Sciatic nerve (tissue), 2 donors: ENCODE measurements at regions not wholly inside any gene's neighbourhood (a gene's known extent, or its start where the extent isn't known, plus 50 kb on each side); places are given as distances from the start of the nearest gene placed in this dataset.

Experiments used
- ATAC-seq: fragments of 200-7000 bp; cut with Tn5 transposase; one replicate; pipeline ENCODE4 v1.9.1; 2020; ENCODE audit warnings: mild to moderate bottlenecking, moderate library complexity
- DNase-seq: peaks from one replicate; pipeline ENCODE4 v3.0.0-alpha.2; 2020; ENCODE audit warnings: low spot score
- intact Hi-C: fragments of 100-400 bp; cut with DNase I; formaldehyde crosslinking; loops from one replicate; pipeline ENCODE4 v1.14.2; 2022
- donor health status: DM: no; HTN: no; CAD: no.
- donor health status: DM: no; HTN: no; CAD: no.

DNA sequence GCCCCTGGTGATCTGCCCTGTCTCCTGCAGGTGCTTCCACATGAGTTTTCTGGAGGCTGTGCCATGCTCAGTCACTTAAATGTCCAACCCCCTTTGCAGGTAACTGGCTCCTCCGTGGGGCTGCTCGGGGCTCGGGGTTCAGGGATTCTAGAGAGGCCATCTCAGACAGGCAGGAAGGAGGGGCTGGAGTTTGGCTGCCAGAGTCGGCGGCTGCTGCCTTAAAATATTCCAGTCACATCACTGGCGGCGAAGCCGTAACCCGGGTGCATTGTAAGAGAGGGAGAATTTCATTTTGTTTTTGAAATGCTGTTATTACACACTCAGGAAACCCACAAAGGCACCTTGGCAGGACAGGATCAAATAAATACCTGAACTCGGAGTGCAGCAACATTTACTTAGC lies 212.9 kb upstream of the PMEPA1 start:
- DNase-seq, result no peak
- intact Hi-C loops, result no loop called here
- no peak for ATAC-seq

DNA sequence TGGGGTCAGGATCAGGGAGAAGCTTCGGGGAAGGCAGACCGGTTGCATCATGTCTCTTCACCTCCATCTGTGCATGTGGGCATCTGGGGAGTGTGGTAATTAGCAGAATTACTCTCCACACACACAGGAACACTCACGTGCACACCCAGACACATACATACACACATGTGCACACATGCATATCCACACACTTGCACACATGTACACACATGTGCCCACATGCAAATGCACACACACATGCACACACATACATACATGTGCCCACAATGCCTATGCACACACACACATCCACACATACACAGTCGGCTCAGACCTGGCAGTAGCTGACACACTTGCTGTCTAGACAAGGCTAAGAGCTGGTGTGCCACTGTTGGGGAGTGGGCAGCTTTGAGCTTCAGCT lies 212.3 kb upstream of the PMEPA1 start:
- ATAC-seq (no peak), DNase-seq (no peak)
- intact Hi-C loops, result no loop called here

DNA sequence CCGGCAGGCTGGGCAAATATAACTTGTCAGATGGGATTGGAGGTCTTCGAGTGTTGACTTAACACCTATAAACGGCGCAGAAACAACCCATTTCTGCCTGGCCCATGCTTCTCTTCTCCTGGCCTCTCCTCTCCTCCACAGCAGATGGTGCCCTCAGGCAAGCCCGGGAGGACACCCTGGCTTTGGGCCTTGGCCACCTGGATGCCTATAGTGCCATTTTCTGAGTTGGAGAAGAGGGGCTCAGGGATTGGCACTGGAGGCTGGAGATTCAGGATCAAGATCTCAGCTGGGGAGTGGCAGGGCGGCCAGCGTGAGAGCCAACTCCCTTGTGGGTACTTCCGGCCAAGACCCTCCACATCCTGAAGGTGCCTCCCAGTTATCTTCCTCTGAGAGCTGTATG lies 211.9 kb upstream of the PMEPA1 start:
- intact Hi-C loops, result no loop called here
- ATAC-seq, result no peak
- no peak for DNase-seq

DNA sequence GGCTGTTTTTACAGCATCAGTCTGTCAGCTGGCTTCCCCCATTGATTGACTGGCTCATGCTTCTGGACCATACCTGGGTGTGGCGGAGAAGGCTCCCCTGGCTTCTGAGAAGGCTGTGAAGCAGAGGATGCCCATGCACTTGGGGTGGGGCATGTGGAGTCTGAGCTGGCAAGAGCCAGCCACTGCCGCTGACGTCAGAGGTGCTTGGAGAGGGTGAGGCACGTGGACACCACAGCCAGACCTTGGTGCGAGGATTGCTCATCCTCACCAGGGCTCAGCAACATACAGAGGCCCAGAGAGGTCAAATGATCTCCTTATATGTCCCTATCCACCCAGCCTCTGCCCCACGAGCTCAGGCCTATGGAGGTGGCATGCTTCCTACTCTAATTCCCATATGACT lies 211.2 kb upstream of the PMEPA1 start:
- intact Hi-C loops, result no loop called here
- ATAC-seq, result no peak
- no peak for DNase-seq

DNA sequence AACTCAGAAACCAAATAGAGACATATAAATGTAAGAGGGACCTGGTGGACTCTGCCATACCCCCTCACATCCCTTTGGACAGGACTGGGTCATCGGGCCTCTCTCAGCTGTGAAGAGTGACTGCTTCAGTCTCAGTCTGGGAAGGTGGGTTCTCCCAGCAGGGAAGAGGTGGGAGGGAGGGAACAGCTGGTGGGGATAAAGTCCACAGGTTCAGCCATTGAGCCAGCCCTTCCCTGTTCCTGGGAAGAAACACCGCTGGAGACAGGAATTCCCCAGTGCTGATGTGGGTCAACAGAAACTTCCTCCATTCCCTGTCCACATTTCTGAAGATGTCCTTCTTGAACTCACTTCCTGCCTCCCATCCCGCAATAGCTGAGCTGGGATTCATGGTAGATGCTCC lies 209.2 kb upstream of the PMEPA1 start:
- no peak for ATAC-seq

DNA sequence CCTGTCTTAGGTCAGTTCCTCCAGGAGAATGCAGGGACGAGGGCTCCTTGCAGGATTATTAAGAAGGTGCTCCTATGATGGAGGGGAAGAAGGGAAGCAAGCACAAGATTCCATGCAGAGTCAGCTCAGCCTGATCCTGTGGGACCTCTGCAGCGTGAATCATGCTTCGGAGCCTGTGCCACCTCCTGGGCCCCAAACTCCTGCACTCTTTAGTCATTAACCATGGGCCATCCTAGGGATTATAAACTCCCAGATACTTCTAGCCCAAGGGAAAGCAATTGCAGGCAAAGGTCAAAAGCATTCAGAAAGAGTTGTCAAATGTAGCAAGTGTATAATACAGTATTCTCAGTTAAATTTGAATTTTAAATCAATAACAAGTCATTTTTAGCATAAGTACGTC lies 208.7 kb upstream of the PMEPA1 start:
- intact Hi-C loops, result no loop called here
- ATAC-seq (no peak), DNase-seq (no peak)

More for the DNA sequence above, 209.2 kb upstream of the PMEPA1 start:
- intact Hi-C loops, result no loop called here
- DNase-seq, result no peak

DNA sequence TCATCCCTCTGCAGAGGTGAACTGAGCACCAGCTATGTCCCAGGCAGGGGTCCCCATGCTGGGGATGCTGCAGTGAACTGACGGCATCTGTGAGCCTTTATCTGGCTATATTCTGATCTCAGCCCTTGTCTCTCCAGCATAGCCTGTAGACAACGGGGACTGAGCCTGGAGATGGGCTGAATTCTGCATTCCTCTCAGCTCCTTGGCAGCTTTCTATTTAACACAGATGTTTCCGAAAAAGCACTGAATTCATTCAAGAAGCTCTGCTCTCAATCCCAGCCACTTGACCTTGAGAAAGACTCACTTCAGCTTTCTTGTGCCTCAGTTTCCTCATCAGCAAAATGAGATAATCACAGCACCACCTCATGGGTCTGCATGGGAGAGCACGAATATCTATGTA lies 204.4 kb upstream of the PMEPA1 start:
- intact Hi-C loops, result no loop called here
- ATAC-seq, result no peak
- DNase-seq, result no peak

DNA sequence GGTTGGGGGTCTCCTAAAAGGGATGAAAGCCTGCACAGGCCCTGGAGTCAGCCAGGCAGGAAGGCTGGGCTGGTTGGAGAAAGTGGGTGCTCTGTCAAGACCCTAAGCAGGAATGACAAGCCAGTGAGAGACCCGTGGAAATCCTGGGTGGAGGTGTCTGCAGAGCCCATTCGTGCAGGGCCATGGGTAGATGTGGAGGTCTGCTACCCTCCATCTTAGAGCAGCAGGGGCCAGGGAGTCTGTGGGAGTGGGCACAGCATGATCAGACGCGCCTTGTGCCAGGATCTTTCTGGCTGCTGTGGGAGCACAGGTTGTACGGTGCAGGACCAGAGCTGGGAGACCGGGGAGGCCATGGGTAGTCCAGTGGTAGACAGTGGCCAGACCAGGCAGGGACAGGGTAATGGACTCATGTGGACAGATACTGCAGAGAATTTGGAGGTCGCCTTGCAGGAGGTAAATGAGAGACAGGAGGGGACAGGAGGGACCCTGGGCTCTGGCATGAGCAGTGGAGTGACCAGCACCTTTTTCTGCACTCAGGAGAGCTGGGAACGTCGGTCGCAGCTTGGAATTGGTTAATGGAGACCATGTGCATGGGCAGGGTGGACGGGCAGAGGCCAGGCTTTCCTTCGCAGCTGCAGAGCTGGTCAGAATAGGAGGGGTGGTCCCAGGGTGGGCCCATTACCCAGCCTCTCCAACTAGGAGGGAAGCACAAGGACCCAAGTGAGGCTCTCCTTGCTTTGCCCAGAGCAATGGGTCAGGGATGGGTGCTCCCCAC lies 203.5 kb upstream of the PMEPA1 start:
- ATAC-seq (no peak), DNase-seq (peak; percentile 43)
- intact Hi-C loops, result no loop called here

DNA sequence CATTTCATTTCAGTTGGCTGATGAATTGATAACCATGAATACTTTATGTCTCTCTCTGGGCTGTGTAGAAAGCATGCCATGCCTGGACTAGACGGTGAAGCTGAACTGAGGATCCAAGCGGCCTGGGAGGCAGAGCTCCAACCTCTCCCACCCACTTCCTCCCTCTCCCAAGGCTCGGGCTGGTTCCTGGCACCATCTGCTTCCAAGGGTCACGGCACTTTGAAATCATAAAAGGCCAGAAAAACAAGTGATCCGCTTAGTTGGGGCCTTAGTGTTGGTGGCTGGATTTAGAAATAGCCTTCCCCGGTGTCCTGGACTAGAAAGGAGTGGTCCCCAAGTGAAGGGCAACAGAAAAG lies 202.4 kb upstream of the PMEPA1 start:
- DNase-seq (peak; percentile 32), ATAC-seq (no peak)

DNA sequence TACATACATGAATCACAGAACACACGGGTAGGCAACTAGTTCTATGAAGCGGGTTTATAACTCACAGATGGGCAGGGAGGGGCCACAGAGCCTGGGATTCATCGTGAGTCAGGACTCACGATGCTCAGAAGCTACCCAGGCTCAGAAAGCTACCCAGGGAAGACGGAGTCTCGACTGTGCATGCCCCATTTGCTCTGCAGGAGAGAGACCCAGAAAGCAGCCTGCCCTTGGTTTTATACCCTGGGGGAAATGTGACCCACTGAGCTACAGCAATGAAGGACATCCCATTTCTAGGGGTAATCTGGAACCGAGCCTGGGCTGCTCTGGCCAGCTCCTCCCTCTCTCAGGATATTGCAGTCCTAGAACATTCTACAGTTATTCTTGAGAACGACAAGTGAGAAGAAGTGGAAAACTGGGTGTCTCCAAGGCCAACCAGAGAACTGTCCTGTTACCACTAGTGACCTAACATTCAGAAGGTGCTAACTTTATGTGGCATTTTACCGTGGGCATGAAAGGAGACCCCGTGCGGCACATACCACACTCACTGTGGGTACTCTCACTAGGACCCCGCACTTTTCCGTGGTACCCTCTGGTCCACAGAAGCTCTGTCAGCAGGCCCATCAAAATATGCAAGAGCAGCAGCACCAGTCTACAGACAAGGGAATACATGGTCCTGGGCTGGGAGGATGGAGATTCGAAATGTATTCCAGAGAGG lies 201.9 kb upstream of the PMEPA1 start:
- peak; percentile 26 for DNase-seq
- ATAC-seq, result no peak
- intact Hi-C loops, result no loop called here

More for the DNA sequence above, 202.4 kb upstream of the PMEPA1 start:
- intact Hi-C loops, result no loop called here

DNA sequence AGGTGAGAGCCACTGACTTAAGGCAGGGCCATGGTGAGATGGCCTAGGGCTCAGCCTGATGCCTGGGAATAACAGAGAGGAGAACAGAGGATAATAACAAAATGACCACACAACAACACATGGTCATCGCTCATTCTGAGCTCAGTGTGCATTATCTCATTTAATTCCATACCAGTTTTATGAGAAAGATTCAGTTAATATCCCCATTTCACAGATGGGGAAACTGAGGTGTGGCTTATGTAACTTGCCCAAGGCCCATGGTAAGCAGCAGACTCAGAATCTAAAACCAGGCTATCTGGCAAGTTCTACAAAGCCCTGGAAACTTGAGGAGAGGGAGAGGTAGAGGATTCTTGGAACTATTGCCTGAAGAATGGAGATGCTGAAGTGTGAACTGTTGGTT lies 200.9 kb upstream of the PMEPA1 start:
- DNase-seq (no peak), ATAC-seq (no peak)
- intact Hi-C loops, result no loop called here

DNA sequence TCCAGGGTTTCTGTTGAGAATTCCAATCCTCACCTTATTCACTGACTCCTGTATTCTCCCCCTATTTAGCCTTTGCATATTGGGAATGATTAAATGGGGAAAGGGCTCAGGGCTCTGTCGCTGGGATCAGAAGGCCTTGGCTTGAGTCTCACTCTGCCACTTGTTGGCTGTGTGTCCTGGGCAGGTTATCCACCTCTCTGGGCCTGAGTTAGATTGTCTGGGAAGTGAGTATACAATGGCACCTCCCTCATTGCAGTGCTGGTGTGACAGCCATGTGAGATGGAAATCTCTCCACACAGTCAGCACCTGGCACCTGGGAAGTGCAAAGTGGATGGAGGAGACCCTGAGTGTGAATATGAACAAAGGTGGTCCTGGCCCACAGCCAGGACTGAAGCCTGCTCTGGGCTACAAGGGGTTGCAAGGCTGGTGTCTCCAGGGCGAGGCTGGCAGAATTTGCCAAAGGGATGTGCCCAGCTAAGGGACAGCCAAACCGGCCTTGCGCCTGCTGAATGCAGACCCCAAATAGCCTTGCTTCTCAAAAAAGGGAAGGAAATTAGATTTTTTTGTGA lies 200.0 kb upstream of the PMEPA1 start:
- DNase-seq, result peak; percentile 49
- ATAC-seq, result no peak
- intact Hi-C loops, result loop anchor here (2.0 kb wide), 1 partner anchor 25 kb away; no protein-coding TSS in a partner anchor

DNA sequence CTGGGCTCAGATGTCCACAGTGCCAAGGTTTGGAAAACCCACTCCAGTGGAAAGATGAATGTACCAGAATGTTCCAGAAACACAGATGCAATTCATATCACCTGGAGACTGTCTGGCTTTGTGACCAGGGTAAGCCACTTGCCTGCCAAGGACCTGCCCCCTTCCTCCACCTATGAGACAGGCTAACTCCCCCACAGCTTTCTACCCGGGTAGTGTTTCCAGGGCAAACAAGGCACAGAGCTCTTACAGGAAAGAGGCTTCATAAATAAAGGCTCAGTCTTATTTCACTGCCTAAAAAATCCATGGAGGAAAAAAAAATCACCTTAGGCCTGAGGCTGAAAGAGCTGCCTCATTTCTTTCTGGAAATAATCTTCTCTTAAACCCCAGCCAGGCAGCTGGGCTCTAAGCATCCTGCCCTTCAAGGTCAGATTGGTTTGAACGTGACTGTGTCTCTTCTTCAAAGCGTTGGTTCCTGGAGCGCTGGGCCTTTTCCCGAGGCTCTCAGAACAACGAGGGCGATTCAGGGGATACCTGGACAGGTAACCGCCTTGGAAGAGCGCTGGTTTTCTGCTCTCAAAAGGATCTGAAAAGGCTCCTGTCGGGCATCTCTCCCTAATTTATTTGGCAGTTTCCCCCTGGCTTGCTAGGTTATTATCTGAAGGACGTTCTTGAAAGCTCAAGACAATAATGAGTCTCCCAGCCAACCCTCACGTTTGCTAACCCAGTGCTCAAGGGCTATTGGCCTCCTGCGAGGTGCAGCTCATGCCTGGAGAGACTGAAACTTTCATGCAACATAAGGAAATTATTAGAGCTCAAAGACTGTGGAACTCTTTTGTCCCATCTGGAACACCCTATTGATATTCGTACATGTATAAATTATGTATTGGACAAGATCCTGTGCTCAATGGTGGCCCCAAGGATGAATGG lies 199.2 kb upstream of the PMEPA1 start:
- ATAC-seq, result no peak
- intact Hi-C loops, result loop anchor here (2.0 kb wide), 1 partner anchor 26 kb away; no protein-coding TSS in a partner anchor
- peak; percentile 36 for DNase-seq

DNA sequence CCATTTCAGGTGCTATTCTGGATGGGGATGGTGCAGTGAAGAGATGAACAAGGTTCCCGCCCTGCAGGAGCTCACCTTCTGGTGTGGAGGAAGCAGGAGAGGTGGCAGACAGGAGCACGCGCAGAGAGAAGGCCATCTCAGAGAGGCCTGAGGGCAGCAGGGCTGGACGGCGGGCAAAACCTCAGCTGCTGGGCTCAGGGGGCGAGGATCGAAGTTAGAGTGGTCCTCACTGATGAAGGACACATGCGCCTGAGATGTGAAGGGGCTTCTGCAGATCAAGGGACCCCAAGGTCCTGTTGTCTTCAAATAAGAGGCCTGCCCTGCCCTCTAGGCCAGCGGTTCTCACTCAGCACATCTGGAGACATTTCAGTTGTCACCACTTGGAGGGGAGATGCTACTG lies 198.4 kb upstream of the PMEPA1 start:
- intact Hi-C loops, result loop anchor here (2.0 kb wide), 1 partner anchor 27 kb away; no protein-coding TSS in a partner anchor
- ATAC-seq (no peak), DNase-seq (peak; percentile 32)

DNA sequence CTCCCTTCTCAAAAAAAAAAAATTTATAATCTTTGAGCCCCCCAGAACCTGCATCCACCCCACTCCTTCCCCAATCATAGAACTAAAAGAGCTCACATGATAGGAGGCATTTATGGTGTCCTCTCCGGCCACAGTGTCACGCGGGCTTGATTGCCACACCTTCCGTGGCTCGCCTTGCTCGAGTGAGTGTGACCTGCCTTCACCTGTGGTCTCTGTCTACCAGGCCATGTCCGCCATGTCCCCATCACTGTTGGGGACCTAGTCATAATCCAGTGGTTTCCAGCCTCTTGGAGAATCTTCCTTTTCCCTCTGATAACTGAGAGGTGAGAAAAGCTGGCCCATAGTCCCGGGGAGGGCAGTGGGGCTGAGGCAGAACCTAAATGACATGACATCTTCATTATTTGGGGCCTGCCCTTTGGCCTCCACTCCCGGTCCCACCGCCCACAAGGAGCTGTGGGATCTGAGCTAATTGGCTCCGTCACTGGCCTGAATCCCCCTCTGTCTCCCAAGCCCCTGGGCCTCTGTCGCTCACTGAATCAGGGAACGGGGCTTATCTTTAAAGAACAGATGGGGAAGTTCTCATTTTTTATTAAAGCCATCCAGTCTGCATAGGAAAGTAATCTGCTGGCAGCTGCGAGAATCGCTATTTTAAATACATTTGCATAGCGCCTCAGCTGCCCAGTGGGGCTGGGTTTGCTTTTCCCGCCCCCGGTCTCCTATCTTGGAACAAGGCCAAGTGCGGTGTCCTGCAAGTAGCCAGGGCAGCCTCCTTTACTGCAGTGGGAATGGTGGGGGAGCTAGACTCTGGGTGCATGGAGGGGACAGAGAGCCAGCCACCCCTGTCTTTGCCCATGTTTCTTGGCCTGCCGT lies 197.6 kb upstream of the PMEPA1 start:
- ATAC-seq, result no peak
- no peak for DNase-seq
- intact Hi-C loops, result no loop called here

DNA sequence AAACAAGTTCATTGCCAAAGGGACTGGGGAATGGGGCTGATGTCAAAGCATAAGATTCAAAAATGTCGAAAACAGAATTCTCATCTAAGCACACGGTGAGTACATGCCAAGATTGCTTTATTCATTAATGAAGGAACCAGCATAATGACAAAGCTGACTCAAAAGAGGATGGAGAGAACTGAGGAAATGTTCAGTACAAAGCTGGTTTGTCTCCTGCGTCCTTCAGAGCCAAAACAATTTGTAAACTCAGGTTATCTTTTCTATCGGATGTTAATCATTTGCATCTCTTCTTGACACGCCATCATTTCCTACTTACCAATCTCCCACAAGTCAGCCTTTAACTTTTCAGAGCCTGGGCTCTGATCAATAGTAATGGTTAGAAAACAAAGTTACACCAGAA lies 195.6 kb upstream of the PMEPA1 start:
- intact Hi-C loops, result no loop called here
- ATAC-seq, result no peak
- DNase-seq, result no peak

DNA sequence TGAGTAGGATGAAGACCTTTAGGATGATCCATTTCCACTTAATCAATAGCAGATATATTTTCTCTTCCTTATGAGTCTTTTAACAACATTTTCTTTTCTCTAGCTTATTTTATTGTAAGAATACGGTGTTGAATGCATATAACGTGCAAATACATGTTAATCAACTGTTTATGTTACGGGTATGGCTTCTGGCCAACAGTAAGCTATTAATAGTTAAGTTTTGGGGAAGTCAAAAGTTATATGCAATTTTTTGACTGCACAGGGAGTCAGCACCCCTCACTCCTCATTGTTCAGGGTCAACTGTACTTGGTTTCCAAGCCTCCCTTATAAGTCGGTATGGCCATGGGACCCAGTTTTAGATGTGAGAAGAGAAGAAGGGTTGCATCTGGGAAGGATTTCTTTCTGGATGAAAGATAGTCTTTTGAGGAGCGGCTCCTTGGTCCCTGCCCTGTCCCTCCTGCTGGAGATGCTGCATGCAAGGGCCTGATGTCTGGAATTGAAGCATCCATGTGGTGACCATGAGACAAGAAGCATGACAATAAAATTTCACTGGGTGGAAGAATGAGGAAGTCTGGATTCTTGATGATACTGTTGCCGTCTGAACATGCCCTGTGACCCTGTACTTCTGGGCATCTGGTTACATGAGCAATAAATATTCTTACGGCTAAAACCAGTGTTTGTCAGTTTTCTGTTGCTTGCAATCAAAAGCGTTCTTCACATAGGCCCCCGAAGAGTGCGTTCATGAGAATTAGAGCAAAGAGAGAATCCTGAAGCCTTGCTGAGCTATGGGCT lies 194.7 kb upstream of the PMEPA1 start:
- ATAC-seq (no peak), DNase-seq (no peak)
- intact Hi-C loops, result no loop called here

DNA sequence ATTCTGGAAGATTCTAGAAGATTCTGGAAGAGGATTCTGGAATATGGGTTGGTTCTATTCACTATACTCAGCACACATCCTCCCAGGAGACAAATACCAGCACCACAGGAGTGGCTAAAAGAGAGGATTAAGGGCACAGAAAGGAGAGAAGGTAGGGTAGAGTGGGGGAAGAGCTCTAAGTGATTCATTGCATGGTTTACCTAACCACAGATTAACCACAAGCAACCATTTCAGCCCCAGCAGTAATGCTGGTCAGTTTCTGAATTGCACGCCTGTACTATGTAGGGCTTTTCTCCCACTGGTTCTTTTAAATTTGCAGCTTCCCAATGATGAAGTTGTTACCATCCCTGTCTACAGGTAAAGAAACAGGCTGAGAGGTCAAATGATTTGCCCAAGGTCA lies 192.7 kb upstream of the PMEPA1 start:
- no peak for DNase-seq
- intact Hi-C loops, result no loop called here
- no peak for ATAC-seq
